Neural cell (in vitro differentiated cells): ENCODE measurements at regions not wholly inside any gene's neighbourhood (a gene's known extent, or its start where the extent isn't known, plus 50 kb on each side); places are given as distances from the start of the nearest gene placed in this dataset.

Source experiments
- EP300 ChIP-seq: fragments of 450-650 bp; conservative IDR thresholded peaks from 2 replicates; pipeline ENCODE4 v1.6.1; 2014; ENCODE audit warnings: antibody characterized with exemption, mild to moderate bottlenecking, moderate library complexity; ENCODE audit not compliant: poor library complexity, severe bottlenecking
- EZH2 ChIP-seq: fragments of 200-600, 300-800 bp; shearing (Covaris generic), sonication (generic); IDR thresholded peaks from 2 replicates; pipeline ENCODE4 v1.6.1; 2014; ENCODE audit warnings: antibody characterized with exemption, low read length, borderline replicate concordance, mild to moderate bottlenecking; ENCODE audit not compliant: insufficient read depth, poor library complexity, severe bottlenecking
- POLR2AphosphoS5 ChIP-seq: IDR thresholded peaks from 2 replicates; pipeline ENCODE4 v1.6.1; 2012
- RAD21 ChIP-seq: fragments of 450-650 bp; conservative IDR thresholded peaks from 2 replicates; pipeline ENCODE4 v1.6.1; 2014; ENCODE audit warnings: antibody characterized with exemption, mild to moderate bottlenecking, moderate library complexity
- SMC3 ChIP-seq: fragments of 450-650 bp; conservative IDR thresholded peaks from 2 replicates; pipeline ENCODE4 v1.6.1; 2014; ENCODE audit warnings: antibody characterized with exemption, mild to moderate bottlenecking, moderate library complexity; ENCODE audit not compliant: poor library complexity
- TF ChIP-seq, protein P1 (sequence below): fragments of 450-650 bp; IDR thresholded peaks from 2 replicates; pipeline ENCODE4 v1.5.1; 2014; ENCODE audit warnings: antibody characterized with exemption, mild to moderate bottlenecking, moderate library complexity; ENCODE audit not compliant: poor library complexity, severe bottlenecking
- TF ChIP-seq, protein P2 (sequence below): IDR thresholded peaks from 2 replicates; pipeline ENCODE4 v1.6.1; 2012; ENCODE audit warnings: borderline replicate concordance

DNA sequence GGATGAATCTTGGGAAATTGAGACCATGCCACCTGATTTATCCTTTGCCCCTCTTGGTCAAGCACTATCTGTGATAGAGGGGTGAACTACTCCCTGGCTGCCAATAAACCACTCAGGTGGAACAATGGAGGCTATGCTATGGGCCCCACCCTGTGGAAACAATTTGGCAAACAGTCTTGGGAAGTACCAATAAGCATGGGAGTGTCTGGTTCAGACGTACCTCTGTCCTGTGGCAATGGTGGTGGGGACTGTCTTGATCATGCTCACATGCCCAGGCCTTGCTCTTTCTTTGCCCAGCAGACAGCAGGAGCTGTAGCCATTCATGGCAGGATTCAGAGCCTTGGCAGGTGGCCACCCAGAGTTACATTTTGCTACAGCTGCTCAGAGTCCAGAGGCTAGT, 658.7 kb downstream of the KCNJ3 start:
- TF ChIP-seq, protein P1, sequence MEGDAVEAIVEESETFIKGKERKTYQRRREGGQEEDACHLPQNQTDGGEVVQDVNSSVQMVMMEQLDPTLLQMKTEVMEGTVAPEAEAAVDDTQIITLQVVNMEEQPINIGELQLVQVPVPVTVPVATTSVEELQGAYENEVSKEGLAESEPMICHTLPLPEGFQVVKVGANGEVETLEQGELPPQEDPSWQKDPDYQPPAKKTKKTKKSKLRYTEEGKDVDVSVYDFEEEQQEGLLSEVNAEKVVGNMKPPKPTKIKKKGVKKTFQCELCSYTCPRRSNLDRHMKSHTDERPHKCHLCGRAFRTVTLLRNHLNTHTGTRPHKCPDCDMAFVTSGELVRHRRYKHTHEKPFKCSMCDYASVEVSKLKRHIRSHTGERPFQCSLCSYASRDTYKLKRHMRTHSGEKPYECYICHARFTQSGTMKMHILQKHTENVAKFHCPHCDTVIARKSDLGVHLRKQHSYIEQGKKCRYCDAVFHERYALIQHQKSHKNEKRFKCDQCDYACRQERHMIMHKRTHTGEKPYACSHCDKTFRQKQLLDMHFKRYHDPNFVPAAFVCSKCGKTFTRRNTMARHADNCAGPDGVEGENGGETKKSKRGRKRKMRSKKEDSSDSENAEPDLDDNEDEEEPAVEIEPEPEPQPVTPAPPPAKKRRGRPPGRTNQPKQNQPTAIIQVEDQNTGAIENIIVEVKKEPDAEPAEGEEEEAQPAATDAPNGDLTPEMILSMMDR: no peak
- TF ChIP-seq, protein P2, sequence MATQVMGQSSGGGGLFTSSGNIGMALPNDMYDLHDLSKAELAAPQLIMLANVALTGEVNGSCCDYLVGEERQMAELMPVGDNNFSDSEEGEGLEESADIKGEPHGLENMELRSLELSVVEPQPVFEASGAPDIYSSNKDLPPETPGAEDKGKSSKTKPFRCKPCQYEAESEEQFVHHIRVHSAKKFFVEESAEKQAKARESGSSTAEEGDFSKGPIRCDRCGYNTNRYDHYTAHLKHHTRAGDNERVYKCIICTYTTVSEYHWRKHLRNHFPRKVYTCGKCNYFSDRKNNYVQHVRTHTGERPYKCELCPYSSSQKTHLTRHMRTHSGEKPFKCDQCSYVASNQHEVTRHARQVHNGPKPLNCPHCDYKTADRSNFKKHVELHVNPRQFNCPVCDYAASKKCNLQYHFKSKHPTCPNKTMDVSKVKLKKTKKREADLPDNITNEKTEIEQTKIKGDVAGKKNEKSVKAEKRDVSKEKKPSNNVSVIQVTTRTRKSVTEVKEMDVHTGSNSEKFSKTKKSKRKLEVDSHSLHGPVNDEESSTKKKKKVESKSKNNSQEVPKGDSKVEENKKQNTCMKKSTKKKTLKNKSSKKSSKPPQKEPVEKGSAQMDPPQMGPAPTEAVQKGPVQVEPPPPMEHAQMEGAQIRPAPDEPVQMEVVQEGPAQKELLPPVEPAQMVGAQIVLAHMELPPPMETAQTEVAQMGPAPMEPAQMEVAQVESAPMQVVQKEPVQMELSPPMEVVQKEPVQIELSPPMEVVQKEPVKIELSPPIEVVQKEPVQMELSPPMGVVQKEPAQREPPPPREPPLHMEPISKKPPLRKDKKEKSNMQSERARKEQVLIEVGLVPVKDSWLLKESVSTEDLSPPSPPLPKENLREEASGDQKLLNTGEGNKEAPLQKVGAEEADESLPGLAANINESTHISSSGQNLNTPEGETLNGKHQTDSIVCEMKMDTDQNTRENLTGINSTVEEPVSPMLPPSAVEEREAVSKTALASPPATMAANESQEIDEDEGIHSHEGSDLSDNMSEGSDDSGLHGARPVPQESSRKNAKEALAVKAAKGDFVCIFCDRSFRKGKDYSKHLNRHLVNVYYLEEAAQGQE: no peak
- TF ChIP-seq EP300 (no peak), POLR2AphosphoS5 (no peak), RAD21 (no peak), SMC3 (no peak), EZH2 (no peak)
